GM12878 (cell line): ENCODE measurements at regions not wholly inside any gene's neighbourhood (a gene's known extent, or its start where the extent isn't known, plus 50 kb on each side); places are given as distances from the start of the nearest gene placed in this dataset.

Experiments used
- ATAC-seq: fragments of 200-7000 bp; cut with Tn5 transposase; 3 replicates; pipeline ENCODE4 v1.9.1; 2020; ENCODE audit warnings: mild to moderate bottlenecking, moderate library complexity
- BruUV-seq: library from RNA; stranded (reverse); fragments of 400-500 nt; replicated peaks from 2 replicates; lab custom pipeline; 2021; lab: Mats Ljungman, UMichigan
- CTCF ChIA-PET: fragments of 300-600 bp; sonication (Branson Sonifier 250); formaldehyde crosslinking; extraction: SDS; loops from one replicate; lab custom pipeline; 2021; ENCODE audit warnings: inconsistent platforms; lab: Yijun Ruan, JAX
- POLR2A ChIA-PET: fragments of 350-600 bp; formaldehyde crosslinking; extraction: SDS; loops from one replicate; lab custom pipeline; 2021; ENCODE audit warnings: inconsistent platforms; lab: Charles Lee
- RAD21 ChIA-PET: fragments of 300-600 bp; sonication (Branson Sonifier 250); formaldehyde crosslinking; loops from one replicate; lab custom pipeline; 2023; ENCODE audit warnings: antibody characterized with exemption; ENCODE audit not compliant: unreplicated experiment; lab: Charles Lee
- SMC1A ChIA-PET: fragments of 300-600 bp; sonication (Branson Sonifier 250); formaldehyde crosslinking; loops from one replicate; lab custom pipeline; 2023; ENCODE audit not compliant: unreplicated experiment, uncharacterized antibody; lab: Charles Lee
- DNase-seq: peaks from one replicate; pipeline ENCODE4 v3.0.0-alpha.2; 2011; ENCODE audit warnings: low read depth, low spot score
- FAIRE-seq: peaks from 3 replicates; lab custom pipeline; 2011; peaks lifted over from hg19 to GRCh38; lab: Jason Lieb, UNC
- H2AFZ ChIP-seq: 2 replicates; pipeline ENCODE4 v1.6.0; 2011; ENCODE audit warnings: low read depth, low read length, control low read depth; ENCODE audit not compliant: control insufficient read depth
- H3K27ac ChIP-seq: 2 replicates; pipeline ENCODE4 v1.5.1; 2011; ENCODE audit warnings: control low read depth; ENCODE audit not compliant: control insufficient read depth, insufficient read depth
- H3K27me3 ChIP-seq, 2 experiments: replicated peaks in 1 of 2; 2 replicates each; pipeline versions ENCODE4 v1.6.0 to v1.6.1; 2011; ENCODE audit warnings: low read length in 1 of 2; ENCODE audit not compliant: control insufficient read depth in 2 of 2, insufficient read depth in 2 of 2
- H3K36me3 ChIP-seq, 2 experiments: 2 replicates each; pipeline ENCODE4 v1.5.1; 2011; ENCODE audit warnings: low read length in 1 of 2; ENCODE audit not compliant: control insufficient read depth in 2 of 2, insufficient read depth in 2 of 2
- H3K4me1 ChIP-seq: 2 replicates; pipeline ENCODE4 v1.6.1; 2011; ENCODE audit warnings: mild to moderate bottlenecking, low read length, moderate library complexity, mixed read lengths; ENCODE audit not compliant: control insufficient read depth, insufficient read depth
- H3K4me2 ChIP-seq: 2 replicates; pipeline ENCODE4 v1.6.0; 2011; ENCODE audit warnings: control low read depth; ENCODE audit not compliant: control insufficient read depth, insufficient read depth
- H3K4me3 ChIP-seq: fragments of 200-600 bp; sonication (generic); 2 replicates; pipeline ENCODE4 v1.5.1; 2016
- H3K79me2 ChIP-seq: 2 replicates; pipeline ENCODE4 v1.6.0; 2011; ENCODE audit warnings: low read length; ENCODE audit not compliant: control insufficient read depth, insufficient read depth
- H3K9ac ChIP-seq: 2 replicates; pipeline ENCODE4 v1.8.0; 2011; ENCODE audit warnings: low read length, control low read depth, mixed read lengths; ENCODE audit not compliant: control insufficient read depth, insufficient read depth
- H3K9me3 ChIP-seq: replicated peaks from 3 replicates; pipeline ENCODE4 v1.5.1; 2011; ENCODE audit warnings: mild to moderate bottlenecking, low read length; ENCODE audit not compliant: control insufficient read depth, insufficient read depth
- H4K20me1 ChIP-seq: 2 replicates; pipeline ENCODE4 v1.6.0; 2011; ENCODE audit not compliant: control insufficient read depth, insufficient read depth
- ETV6 ChIP-seq, 2 experiments: fragments of 450-650 bp in 1 of 2; IDR thresholded peaks in 1 of 2; conservative IDR thresholded peaks in 1 of 2; 2 replicates each; pipeline ENCODE4 v1.6.1; 2014; ENCODE audit warnings: antibody characterized with exemption in 1 of 2, borderline replicate concordance in 1 of 2, low read depth in 1 of 2, mild to moderate bottlenecking in 1 of 2, moderate library complexity in 1 of 2
- HDAC6 ChIP-seq: fragments of 200-600 bp; sonication (generic); IDR thresholded peaks from one replicate; pipeline ENCODE4 v1.8.0; 2017; ENCODE audit warnings: antibody characterized with exemption; ENCODE audit not compliant: unreplicated experiment
- MYC ChIP-seq: IDR thresholded peaks from 2 replicates; pipeline ENCODE4 v1.6.1; 2011; ENCODE audit warnings: mild to moderate bottlenecking, low read length, moderate library complexity, inconsistent platforms; ENCODE audit not compliant: insufficient read depth, insufficient replicate concordance, insufficient read length, severe bottlenecking
- NR2C2 ChIP-seq: IDR thresholded peaks from 2 replicates; pipeline ENCODE4 v1.6.1; 2011; ENCODE audit warnings: borderline replicate concordance, low read depth; ENCODE audit not compliant: control insufficient read depth, insufficient read length
- PAX5 ChIP-seq: IDR thresholded peaks from 2 replicates; pipeline ENCODE4 v1.6.1; 2011; ENCODE audit warnings: low read depth, low read length, borderline replicate concordance
- POU2F2 ChIP-seq: IDR thresholded peaks from 3 replicates; pipeline ENCODE4 v1.6.1; 2011; ENCODE audit warnings: low read depth, mild to moderate bottlenecking, low read length, borderline replicate concordance
- SREBF2 ChIP-seq: IDR thresholded peaks from 2 replicates; pipeline ENCODE4 v1.6.1; 2012; ENCODE audit warnings: mild to moderate bottlenecking, low read length
- TAF1 ChIP-seq: IDR thresholded peaks from 2 replicates; pipeline ENCODE4 v1.6.1; 2011; ENCODE audit warnings: mild to moderate bottlenecking, low read depth, low read length, borderline replicate concordance
- WGBS: methylation state at CpG from one replicate; pipeline ENCODE4 v1.1.6; 2016; ENCODE audit warnings: low lambda C conversion rate; ENCODE audit not compliant: insufficient replicate concordance, insufficient coverage; ENCODE audit errors: missing lambda C conversion rate; 5-methylcytosine and 5-hydroxymethylcytosine counted together
- in situ Hi-C: fragments of 300-500 bp; cut with MboI; formaldehyde crosslinking; loops from 9 replicates; pipeline ENCODE4 v1.14.3; 2018; ENCODE audit warnings: mixed read lengths
- intact Hi-C: fragments of 100-400 bp; cut with micrococcal nuclease; formaldehyde crosslinking; loops from one replicate; pipeline ENCODE4 v1.14.2; 2022; ENCODE audit not compliant: unreplicated experiment
- TF ChIP-seq, protein P1 (sequence below): fragments of 450-650 bp; IDR thresholded peaks from 2 replicates; pipeline ENCODE4 v1.6.1; 2017; ENCODE audit warnings: antibody characterized with exemption, mild to moderate bottlenecking, moderate library complexity

DNA sequence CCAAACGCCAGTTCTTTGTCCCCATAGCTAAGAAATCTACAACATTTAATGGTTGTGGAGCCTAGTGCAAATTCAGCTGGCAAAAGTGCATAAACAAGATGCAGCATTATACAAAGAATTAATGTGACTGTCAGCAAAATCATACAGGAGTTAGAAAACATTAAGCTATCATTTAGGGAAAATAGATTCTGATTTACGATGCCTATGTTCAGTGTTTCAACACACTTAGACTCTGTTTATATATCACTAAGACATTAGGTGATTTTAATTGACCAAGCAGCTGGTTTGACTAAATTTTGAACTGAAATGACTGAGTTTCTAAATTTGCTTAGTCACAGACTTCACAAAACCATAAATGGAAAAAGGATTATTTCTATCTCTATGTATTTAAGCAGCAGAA is 1076.8 kb downstream of the TBL1XR1 start:
- Histone ChIP-seq H3K79me2 (no peaks in the 10 kb centered on the region), H3K9me3 (no peaks in the 10 kb centered on the region), H3K9ac (no peak overlapping the region), H3K27ac (no peak overlapping the region), H4K20me1 (no peaks in the 10 kb centered on the region; the same call in 1 of the 2 replicates), H3K36me3 (no peaks in the 10 kb centered on the region), H3K4me1 (no peaks in the 10 kb centered on the region), H3K4me3 (no peak overlapping the region), H3K4me2 (no peak overlapping the region), H3K27me3 (no peaks in the 10 kb centered on the region), H2AFZ (no peak overlapping the region)
- SMC1A ChIA-PET = no interaction called here
- DNase-seq = no peak
- no TSS peak for BruUV-seq
- POLR2A ChIA-PET = no interaction called here
- in situ Hi-C loops = no loop called here
- intact Hi-C loops = no loop called here
- WGBS = 15% methylated on average over 2 of the region's 2 CpGs
- no peak for ATAC-seq
- TF ChIP-seq MYC = no peak
- TF ChIP-seq HDAC6 = no peak
- TF ChIP-seq ETV6 (conservative IDR thresholded peaks at IDR 0.05 in 1 of 2, IDR thresholded peaks at IDR 0.05 in 1 of 2; ENCODE audit: borderline replicate concordance in 1 of 2, low read depth in 1 of 2) = no peak
- TF ChIP-seq, protein P1, sequence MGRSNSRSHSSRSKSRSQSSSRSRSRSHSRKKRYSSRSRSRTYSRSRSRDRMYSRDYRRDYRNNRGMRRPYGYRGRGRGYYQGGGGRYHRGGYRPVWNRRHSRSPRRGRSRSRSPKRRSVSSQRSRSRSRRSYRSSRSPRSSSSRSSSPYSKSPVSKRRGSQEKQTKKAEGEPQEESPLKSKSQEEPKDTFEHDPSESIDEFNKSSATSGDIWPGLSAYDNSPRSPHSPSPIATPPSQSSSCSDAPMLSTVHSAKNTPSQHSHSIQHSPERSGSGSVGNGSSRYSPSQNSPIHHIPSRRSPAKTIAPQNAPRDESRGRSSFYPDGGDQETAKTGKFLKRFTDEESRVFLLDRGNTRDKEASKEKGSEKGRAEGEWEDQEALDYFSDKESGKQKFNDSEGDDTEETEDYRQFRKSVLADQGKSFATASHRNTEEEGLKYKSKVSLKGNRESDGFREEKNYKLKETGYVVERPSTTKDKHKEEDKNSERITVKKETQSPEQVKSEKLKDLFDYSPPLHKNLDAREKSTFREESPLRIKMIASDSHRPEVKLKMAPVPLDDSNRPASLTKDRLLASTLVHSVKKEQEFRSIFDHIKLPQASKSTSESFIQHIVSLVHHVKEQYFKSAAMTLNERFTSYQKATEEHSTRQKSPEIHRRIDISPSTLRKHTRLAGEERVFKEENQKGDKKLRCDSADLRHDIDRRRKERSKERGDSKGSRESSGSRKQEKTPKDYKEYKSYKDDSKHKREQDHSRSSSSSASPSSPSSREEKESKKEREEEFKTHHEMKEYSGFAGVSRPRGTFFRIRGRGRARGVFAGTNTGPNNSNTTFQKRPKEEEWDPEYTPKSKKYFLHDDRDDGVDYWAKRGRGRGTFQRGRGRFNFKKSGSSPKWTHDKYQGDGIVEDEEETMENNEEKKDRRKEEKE = no peak
- no peak for TF ChIP-seq PAX5
- TF ChIP-seq NR2C2 = no peak
- no peak for TF ChIP-seq POU2F2
- no peak for TF ChIP-seq SREBF2
- TF ChIP-seq TAF1 = no peak
- FAIRE-seq = no peak
- CTCF ChIA-PET = no interaction called here
- RAD21 ChIA-PET = no interaction called here
